ENCODE measurements at regions not wholly inside any gene's neighbourhood (a gene's known extent, or its start where the extent isn't known, plus 50 kb on each side); places are given as distances from the start of the nearest gene placed in this dataset.
"Not testable (repeated sequence)": the region's sequence is repeated elsewhere in the genome, so short reads cannot be mapped to it uniquely, and the experiment has no call there.

GRCh38 chr1:244770556-244770955 is 64.9 kb upstream of the COX20 start:
- not testable (repeated sequence) for TF ChIP-seq CTCF (IDR thresholded peaks at IDR 0.05; ENCODE audit: insufficient read depth, low read length, poor library complexity, severe bottlenecking); EZH2phosphoT487 (conservative IDR thresholded peaks at IDR 0.05; ENCODE audit: low read length)
